Skeletal muscle satellite cell (primary cell): ENCODE measurements at regions not wholly inside any gene's neighbourhood (a gene's known extent, or its start where the extent isn't known, plus 50 kb on each side); places are given as distances from the start of the nearest gene placed in this dataset.

Experiments
- H3K27me3 ChIP-seq: 2 replicates; pipeline ENCODE4 v1.7.0; 2013; ENCODE audit warnings: low read length; ENCODE audit not compliant: control insufficient read depth, insufficient read depth
- H3K36me3 ChIP-seq: 2 replicates; pipeline ENCODE4 v1.7.0; 2013; ENCODE audit warnings: mild to moderate bottlenecking, control low read depth, low read length; ENCODE audit not compliant: insufficient read depth
- H3K4me1 ChIP-seq: 2 replicates; pipeline ENCODE4 v1.7.0; 2013; ENCODE audit warnings: low read length; ENCODE audit not compliant: control insufficient read depth, insufficient read depth
- H3K4me2 ChIP-seq: 2 replicates; pipeline ENCODE4 v1.7.0; 2013; ENCODE audit warnings: mild to moderate bottlenecking, low read length
- H3K4me3 ChIP-seq: 2 replicates; pipeline ENCODE4 v1.7.0; 2013; ENCODE audit warnings: low read length
- H3K9ac ChIP-seq: 2 replicates; pipeline ENCODE4 v1.7.0; 2013; ENCODE audit warnings: mild to moderate bottlenecking, low read depth, low read length, moderate library complexity
- H3K9me3 ChIP-seq: replicated peaks from 2 replicates; pipeline ENCODE4 v1.7.0; 2013; ENCODE audit warnings: mild to moderate bottlenecking, control low read depth, low read length

DNA sequence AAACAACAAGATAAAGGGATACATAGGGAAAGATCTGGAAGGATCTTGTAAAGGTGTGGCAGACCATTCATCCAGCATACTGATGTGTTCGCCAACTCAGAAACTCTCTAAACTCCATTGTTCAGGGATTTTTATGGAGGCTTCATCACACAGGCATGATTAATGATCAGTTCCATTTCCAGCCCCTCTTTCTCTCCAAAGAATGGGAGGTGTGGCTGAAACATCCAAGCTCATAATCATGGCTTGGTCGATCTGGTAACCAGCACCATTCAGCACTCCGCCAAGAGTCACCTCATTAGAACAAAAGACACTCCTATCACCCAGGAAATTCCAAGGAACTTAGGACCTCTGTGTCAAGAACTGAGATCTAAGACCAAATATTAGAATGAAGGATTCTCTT lies 180.6 kb upstream of the RNPC3 start:
- no peak overlapping the region for H3K9ac ChIP-seq
- no peaks in the 10 kb centered on the region for H3K4me1 ChIP-seq
- no peaks in the 10 kb centered on the region for H3K9me3 ChIP-seq
- H3K4me2 ChIP-seq: no peak overlapping the region
- H3K36me3 ChIP-seq: no peaks in the 10 kb centered on the region
- H3K27me3 ChIP-seq: no peaks in the 10 kb centered on the region
- no peak overlapping the region for H3K4me3 ChIP-seq

DNA sequence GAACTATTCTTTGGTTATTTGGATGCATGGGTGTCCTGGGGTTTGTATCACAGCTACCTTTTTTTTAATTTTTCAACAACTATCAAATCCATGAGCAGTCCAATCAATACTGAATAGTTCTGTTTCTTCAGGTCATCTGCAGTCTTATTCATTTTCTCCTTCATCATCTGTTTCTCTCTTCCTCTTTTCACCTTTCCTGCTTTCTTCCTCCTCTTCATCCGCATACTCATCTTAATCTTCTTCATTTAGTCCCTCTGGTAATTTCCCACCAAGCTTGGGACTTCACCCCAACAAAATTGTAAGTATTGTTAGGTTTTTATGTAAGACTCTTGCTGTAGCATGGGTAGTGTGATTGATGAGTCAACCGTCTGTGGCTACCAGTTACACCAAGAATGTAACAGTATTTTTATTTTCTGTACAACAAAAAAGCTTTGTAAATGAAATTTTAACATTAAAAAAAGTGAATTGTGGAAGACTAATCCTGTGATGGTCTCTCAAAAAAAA lies 184.1 kb upstream of the RNPC3 start:
- H3K4me2 ChIP-seq: no peak overlapping the region
- H3K9me3 ChIP-seq: no peaks in the 10 kb centered on the region
- H3K36me3 ChIP-seq: no peaks in the 10 kb centered on the region
- H3K4me1 ChIP-seq: no peaks in the 10 kb centered on the region
- no peak overlapping the region for H3K9ac ChIP-seq
- H3K4me3 ChIP-seq: no peak overlapping the region
- H3K27me3 ChIP-seq: no peaks in the 10 kb centered on the region

DNA sequence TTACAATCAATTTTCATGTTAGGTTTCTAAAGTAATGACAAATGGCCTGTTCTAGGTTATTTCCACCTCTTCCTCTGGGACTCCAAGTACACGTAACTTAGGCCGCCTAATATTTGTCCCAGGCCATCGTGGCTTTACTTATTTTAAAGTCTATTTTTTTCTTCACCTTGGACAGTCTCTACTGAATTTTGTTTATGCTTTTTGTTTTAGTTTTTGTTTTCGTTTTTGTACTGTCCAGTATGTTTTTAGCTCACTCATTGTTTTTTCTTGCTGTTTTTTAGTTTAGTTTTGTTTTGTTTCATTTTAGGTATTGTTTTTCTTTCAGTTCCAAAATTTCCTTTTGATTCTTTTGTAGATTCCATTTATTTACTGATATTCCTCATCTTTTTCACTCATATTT lies 187.7 kb upstream of the RNPC3 start:
- Histone ChIP-seq H3K4me1 (no peaks in the 10 kb centered on the region), H3K27me3 (no peaks in the 10 kb centered on the region), H3K4me3 (no peak overlapping the region), H3K36me3 (no peaks in the 10 kb centered on the region), H3K9me3 (no peaks in the 10 kb centered on the region), H3K4me2 (no peak overlapping the region), H3K9ac (no peak overlapping the region)

DNA sequence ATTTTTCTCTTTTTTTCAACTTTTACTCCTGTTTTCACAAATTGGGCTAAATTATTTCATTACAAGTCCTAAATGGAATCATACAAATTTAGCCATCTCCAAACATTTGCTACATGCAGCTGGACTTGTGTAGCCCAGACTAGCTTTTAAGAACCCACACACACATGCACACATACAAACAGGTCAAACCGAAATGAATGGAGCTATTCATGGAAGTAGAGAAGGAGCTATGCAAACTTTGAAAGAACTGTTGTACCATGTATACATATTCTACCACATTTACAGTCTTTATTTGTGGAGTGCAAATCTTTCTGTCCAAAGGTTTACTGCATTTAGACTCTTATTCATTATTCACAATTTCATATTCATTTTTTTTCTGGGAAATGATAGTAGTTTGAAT lies 189.1 kb upstream of the RNPC3 start:
- Histone ChIP-seq H3K4me2 (no peak overlapping the region), H3K4me3 (no peak overlapping the region), H3K9me3 (no peaks in the 10 kb centered on the region), H3K36me3 (no peaks in the 10 kb centered on the region), H3K27me3 (no peaks in the 10 kb centered on the region), H3K4me1 (no peaks in the 10 kb centered on the region), H3K9ac (no peak overlapping the region)

DNA sequence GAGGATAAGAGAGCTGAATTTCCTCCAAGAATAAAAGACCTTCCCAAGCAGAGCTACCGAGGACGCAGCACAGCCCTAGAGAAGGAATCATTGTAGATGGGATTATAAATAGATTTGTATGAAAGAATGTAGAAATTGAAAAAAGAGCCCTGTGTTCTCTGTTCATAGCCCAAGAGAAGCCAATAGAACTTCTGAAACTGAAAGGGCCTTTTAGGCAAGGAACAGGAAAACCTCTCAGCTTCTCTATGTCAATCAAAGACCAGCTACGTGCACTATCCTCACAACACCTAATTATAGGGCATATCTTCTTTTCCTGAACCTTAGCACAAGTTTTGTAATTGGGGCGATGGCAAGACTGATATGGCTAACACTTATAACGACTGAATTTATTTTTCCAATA lies 192.4 kb upstream of the RNPC3 start:
- no peaks in the 10 kb centered on the region for H3K4me1 ChIP-seq
- H3K36me3 ChIP-seq: no peaks in the 10 kb centered on the region
- H3K4me2 ChIP-seq: no peak overlapping the region
- H3K9ac ChIP-seq: no peak overlapping the region
- H3K4me3 ChIP-seq: no peak overlapping the region
- H3K27me3 ChIP-seq: no peaks in the 10 kb centered on the region
- no peaks in the 10 kb centered on the region for H3K9me3 ChIP-seq

DNA sequence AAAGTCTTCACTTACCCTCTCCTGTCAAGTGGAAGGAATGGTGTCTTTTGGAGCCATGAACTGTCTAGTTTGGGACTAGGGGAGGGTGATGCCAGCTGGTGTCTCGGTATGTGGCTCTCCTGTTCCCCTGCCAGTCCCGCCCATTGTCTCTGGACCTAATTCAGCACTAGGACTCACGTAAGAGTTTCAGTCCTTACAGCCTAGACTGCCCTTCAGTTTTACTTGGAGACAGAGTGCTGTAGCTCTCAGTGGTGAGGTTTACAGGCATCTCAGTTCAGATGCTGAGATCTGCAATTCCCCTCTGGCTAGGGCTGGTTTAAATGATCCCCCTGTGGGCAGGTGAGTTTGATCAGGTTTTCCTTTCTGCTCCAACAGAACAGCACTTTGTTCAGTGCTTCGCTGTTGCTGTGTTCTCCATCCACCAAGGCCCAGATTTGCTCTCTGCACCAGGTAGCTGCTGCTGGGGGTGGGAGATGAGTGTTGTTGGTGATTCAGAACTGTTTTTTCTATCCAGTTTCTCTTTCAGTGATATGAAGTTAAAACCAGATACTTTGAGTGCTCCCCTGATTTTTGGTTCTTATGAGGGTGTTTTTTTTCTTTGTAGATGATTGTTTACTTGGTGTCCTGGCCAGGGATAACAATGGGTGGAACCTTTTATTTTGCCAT lies 198.3 kb upstream of the RNPC3 start:
- Histone ChIP-seq H3K36me3 (no peaks in the 10 kb centered on the region), H3K9me3 (no peaks in the 10 kb centered on the region)

DNA sequence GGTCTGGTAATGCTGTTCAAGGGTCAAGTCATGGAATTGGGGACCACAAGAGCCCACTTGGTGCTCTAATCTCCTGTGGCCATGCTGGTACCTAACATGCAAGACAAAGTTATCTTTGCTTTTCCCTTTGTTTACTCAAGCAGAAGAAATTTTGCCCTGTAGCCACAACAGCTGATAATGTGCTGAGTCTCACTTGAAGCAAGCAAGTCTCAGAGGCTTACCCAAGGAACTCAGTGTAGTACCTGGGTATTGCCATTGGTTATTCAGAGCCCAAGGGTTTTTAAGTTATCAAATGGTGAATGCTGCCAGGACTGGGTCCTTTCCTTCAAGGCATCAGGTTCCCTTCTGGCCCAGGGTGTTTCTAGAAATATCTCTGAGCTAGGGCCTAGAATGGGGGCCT lies 198.9 kb upstream of the RNPC3 start:
- Histone ChIP-seq H3K27me3 (no peaks in the 10 kb centered on the region), H3K4me1 (no peaks in the 10 kb centered on the region), H3K9me3 (no peaks in the 10 kb centered on the region), H3K36me3 (no peaks in the 10 kb centered on the region), H3K4me2 (no peak overlapping the region), H3K9ac (no peak overlapping the region), H3K4me3 (no peak overlapping the region)

More for the DNA sequence above, 198.3 kb upstream of the RNPC3 start:
- Histone ChIP-seq H3K27me3 (no peaks in the 10 kb centered on the region), H3K4me2 (no peak overlapping the region), H3K4me3 (no peak overlapping the region), H3K4me1 (no peaks in the 10 kb centered on the region), H3K9ac (no peak overlapping the region)

DNA sequence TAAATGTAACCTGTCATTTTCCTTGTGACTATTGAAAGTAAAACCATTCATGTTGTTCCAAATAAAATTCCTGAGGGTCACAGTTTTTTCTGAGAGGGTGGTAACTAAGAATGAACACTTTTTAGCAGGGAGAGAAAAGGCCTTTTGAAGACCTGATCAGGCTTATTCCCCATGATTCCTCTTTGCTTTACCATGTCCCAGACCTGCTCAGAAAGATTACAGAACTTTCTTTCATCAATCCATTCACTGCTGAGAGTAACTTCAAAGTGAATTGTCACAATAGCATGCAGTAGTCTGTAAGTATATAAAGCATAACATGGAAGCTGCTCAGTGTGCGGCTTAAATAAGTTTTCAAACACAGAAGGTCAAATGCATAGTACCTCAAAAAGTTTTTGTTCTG lies 201.5 kb upstream of the COL11A1 start:
- H3K27me3 ChIP-seq: no peaks in the 10 kb centered on the region
- no peak overlapping the region for H3K4me2 ChIP-seq
- H3K9me3 ChIP-seq: no peaks in the 10 kb centered on the region
- no peak overlapping the region for H3K4me3 ChIP-seq
- no peaks in the 10 kb centered on the region for H3K4me1 ChIP-seq
- H3K36me3 ChIP-seq: no peaks in the 10 kb centered on the region
- H3K9ac ChIP-seq: no peak overlapping the region

DNA sequence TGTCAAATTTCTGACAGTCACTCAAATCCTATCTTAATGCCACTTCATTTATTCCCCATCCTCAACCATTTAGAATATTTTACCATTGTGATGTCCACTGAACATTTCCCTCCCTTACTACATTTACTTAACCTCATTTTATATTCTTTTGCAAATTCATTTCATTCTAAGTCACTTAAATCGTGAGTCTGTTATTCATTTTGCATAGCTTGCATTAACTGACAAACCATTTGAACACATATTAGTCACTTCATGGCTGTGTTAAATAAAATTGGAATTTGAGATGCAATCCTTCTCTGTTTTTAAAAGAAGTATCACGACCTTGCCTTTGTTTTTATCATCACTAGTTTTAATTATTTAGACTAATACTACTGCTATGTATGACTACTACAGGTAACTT lies 199.4 kb upstream of the COL11A1 start:
- Histone ChIP-seq H3K27me3 (no peaks in the 10 kb centered on the region), H3K9ac (no peak overlapping the region), H3K4me1 (no peaks in the 10 kb centered on the region), H3K4me3 (no peak overlapping the region), H3K9me3 (no peaks in the 10 kb centered on the region), H3K4me2 (no peak overlapping the region), H3K36me3 (no peaks in the 10 kb centered on the region)

DNA sequence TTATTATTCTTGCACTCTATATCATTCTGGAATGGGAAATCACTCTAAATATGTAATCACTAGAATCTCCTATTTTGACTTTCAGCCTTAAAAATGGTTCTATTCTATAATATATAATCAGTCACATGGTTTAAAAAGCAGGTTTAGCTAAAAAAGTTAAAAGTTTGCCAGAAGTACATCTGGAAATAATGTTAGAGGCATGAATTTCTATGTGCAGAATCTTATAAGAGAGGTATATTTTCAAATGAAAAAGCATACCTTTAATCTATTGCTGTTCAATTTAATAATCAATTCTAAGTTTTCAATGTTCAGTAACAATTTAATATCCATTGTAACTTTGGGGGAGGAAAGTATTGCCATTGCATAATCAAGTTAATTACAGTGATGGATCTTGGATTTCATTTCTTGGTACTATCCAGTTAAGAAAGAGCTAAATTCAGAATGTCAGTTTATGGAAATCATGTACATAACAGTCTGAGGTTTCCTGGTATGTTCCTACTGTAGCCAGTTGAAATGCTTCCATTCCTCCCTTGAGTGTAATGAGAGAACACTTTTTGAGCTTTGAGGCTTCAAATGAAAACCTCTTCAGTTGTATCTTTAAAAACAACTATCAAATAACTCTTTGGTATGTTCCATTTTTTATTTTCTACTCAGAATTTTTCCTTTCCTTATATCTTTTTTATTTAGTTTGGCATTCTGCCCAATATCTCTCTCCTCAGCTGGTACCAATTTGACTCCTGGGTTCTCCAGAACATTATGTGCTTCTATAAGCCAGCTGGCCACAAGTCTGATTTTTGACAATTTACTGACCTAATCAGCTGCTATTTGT lies 175.7 kb upstream of the COL11A1 start:
- H3K36me3 ChIP-seq: no peaks in the 10 kb centered on the region
- peak overlapping the region; percentile 35 for H3K4me2 ChIP-seq
- H3K9me3 ChIP-seq: no peaks in the 10 kb centered on the region
- no peak overlapping the region for H3K4me3 ChIP-seq
- H3K9ac ChIP-seq: no peak overlapping the region
- no peaks in the 10 kb centered on the region for H3K27me3 ChIP-seq
- peaks cover 20% of the 10 kb centered on the region for H3K4me1 ChIP-seq

DNA sequence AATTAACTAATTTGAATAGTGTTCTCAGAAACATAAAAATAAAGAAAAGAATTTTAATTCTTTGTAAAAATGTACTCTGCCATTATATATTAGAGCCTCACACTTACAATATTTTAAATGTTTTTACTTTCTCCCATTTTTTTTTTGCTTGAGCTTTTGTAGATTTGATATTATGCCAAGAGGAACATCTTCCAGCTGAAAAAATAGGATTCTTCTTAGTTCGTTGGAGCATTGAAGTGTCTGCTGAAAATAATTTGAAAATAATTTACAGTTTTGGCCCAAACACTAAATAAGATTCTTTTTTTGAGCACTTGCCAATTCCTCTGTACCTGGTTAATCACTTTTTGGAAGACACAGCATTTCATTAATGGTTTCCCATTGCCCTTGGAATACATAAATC lies 175.0 kb upstream of the COL11A1 start:
- H3K36me3 ChIP-seq: no peaks in the 10 kb centered on the region
- H3K4me3 ChIP-seq: no peak overlapping the region
- H3K9me3 ChIP-seq: no peaks in the 10 kb centered on the region
- H3K27me3 ChIP-seq: no peaks in the 10 kb centered on the region
- H3K4me1 ChIP-seq: peaks cover 20% of the 10 kb centered on the region
- no peak overlapping the region for H3K4me2 ChIP-seq
- no peak overlapping the region for H3K9ac ChIP-seq

DNA sequence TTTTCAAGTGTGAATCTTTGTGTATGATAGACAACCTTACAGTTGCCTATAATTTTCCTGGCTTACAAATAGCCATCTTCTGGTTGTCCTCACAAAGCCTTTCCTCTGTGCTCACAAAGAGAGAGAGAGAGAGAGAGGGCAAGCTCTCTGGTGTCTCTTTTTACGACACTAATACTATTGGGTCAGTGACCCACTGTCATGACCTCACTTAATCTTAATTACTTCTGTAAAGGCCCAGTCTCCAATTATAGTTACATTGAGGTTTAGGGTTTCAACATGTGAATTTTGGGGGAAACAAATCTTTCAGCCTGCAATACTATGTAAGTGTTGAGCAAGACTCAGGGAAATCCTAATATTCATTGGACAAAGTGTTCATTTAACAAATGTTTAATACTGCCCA lies 167.4 kb upstream of the COL11A1 start:
- Histone ChIP-seq H3K4me1 (peaks cover 8% of the 10 kb centered on the region), H3K36me3 (no peaks in the 10 kb centered on the region), H3K4me3 (no peak overlapping the region), H3K27me3 (no peaks in the 10 kb centered on the region), H3K9me3 (no peaks in the 10 kb centered on the region), H3K4me2 (no peak overlapping the region), H3K9ac (no peak overlapping the region)
